ENCODE measurements at regions not wholly inside any gene's neighbourhood (a gene's known extent, or its start where the extent isn't known, plus 50 kb on each side); places are given as distances from the start of the nearest gene placed in this dataset.

GRCh38 chr2:59033661-59034060 lies 792.5 kb upstream of the FANCL start:
- no peak overlapping the region for H3K14ac ChIP-seq (ENCODE audit: insufficient read length)
- FAIRE-seq (no peak), DNase-seq (ENCODE audit: low read depth in 1 of 2, low spot score in 2 of 2) (no peak)
- H3K79me1 ChIP-seq (ENCODE audit: low read depth, low read length): no peaks in the 10 kb centered on the region
- no peak overlapping the region for H3K4ac ChIP-seq (replicated peaks; ENCODE audit: insufficient read length, low read depth, low read length)
- POLR2A ChIA-PET (ENCODE audit: partially characterized antibody): no interaction called here
- no peak overlapping the region for H2BK12ac ChIP-seq (ENCODE audit: low read depth, low read length)
- H4K5ac ChIP-seq (ENCODE audit: insufficient read length, low read depth, low read length): no peak overlapping the region
- no peak overlapping the region for H2AK5ac ChIP-seq (ENCODE audit: low read depth, low read length)
- WGBS, 2 experiments (ENCODE audit: extremely low coverage in 1 of 2, insufficient coverage in 1 of 2, insufficient read length in 1 of 2, insufficient replicate concordance in 2 of 2, low coverage in 1 of 2, low lambda C conversion rate in 2 of 2, missing lambda C conversion rate in 1 of 2): 100% methylated on average over 1 of the region's 1 CpG
- TF ChIP-seq JUND (IDR thresholded peaks at IDR 0.05; ENCODE audit: low read length) (no peak), SIX5 (IDR thresholded peaks at IDR 0.05; ENCODE audit: low read depth, low read length) (no peak), HDAC2 (IDR thresholded peaks at IDR 0.05; ENCODE audit: borderline replicate concordance in 1 of 2, low read depth in 2 of 2, low read length in 2 of 2) (no peak), CTBP2 (IDR thresholded peaks at IDR 0.05; ENCODE audit: borderline replicate concordance, insufficient read depth, insufficient read length, low read length) (no peak)
- no peaks in the 10 kb centered on the region for H3K4me1 ChIP-seq (replicated peaks in 1 of 4; ENCODE audit: control insufficient read depth in 3 of 4, insufficient read depth in 4 of 4, low read length in 3 of 4)
- H3K4me2 ChIP-seq (ENCODE audit: insufficient read depth in 1 of 2, low read depth in 2 of 2, low read length in 2 of 2): no peak overlapping the region
- no peak overlapping the region for H3K9ac ChIP-seq (replicated peaks in 1 of 4; ENCODE audit: extremely low read depth in 1 of 4, low read depth in 3 of 4, low read length in 3 of 4)
- no peak overlapping the region for H2BK120ac ChIP-seq (replicated peaks; ENCODE audit: low read depth, low read length)
- H4K8ac ChIP-seq (ENCODE audit: extremely low read depth, insufficient read depth, low read length): no peak overlapping the region
- no peaks in the 10 kb centered on the region for H3K79me2 ChIP-seq (ENCODE audit: control insufficient read depth in 1 of 2, insufficient read depth in 2 of 2, low read length in 2 of 2)
- H3K27me3 ChIP-seq (replicated peaks in 1 of 4; ENCODE audit: control insufficient read depth in 3 of 4, extremely low read depth in 1 of 4, insufficient read depth in 3 of 4, low read length in 3 of 4): no peaks in the 10 kb centered on the region
- no peaks in the 10 kb centered on the region for H3K23me2 ChIP-seq (ENCODE audit: low read depth, low read length)
- H2BK5ac ChIP-seq (ENCODE audit: low read depth, low read length): no peak overlapping the region
- H2AFZ ChIP-seq (ENCODE audit: low read length): no peak overlapping the region
- H3K36me3 ChIP-seq (ENCODE audit: control insufficient read depth in 2 of 4, insufficient read depth in 4 of 4, low read length in 3 of 4): no peaks in the 10 kb centered on the region
- no peak overlapping the region for H2BK15ac ChIP-seq (ENCODE audit: low read length)
- no peaks in the 10 kb centered on the region for H3K9me3 ChIP-seq (ENCODE audit: insufficient read depth in 2 of 2, low read depth in 1 of 2, low read length in 1 of 2)
- H3K56ac ChIP-seq (replicated peaks; ENCODE audit: insufficient read length, low read depth, low read length): no peak overlapping the region
- H3K27ac ChIP-seq (ENCODE audit: low read depth, low read length): no peak overlapping the region
- CTCF ChIA-PET (ENCODE audit: partially characterized antibody): interaction anchor here (5.3 kb wide), 1 partner anchor 8 kb away, joined by 23 read pairs; no protein-coding TSS in a partner anchor
- H4K91ac ChIP-seq (replicated peaks; ENCODE audit: insufficient read length, low read length): no peak overlapping the region
- H4K20me1 ChIP-seq (replicated peaks in 1 of 2; ENCODE audit: control insufficient read depth in 1 of 2, insufficient read depth in 2 of 2, low read length in 2 of 2): no peaks in the 10 kb centered on the region
- H2BK20ac ChIP-seq (ENCODE audit: low read length): no peak overlapping the region
- no peak overlapping the region for H3K18ac ChIP-seq (ENCODE audit: extremely low read depth, low read length)
- H3K4me3 ChIP-seq (ENCODE audit: extremely low read depth in 1 of 4, insufficient read depth in 2 of 4, low read depth in 3 of 4, low read length in 4 of 4): no peak overlapping the region
- no peak overlapping the region for H3K23ac ChIP-seq (ENCODE audit: insufficient read length)
